UCSD-AML1 (cell line): ENCODE measurements at regions not wholly inside any gene's neighbourhood (a gene's known extent, or its start where the extent isn't known, plus 50 kb on each side); places are given as distances from the start of the nearest gene placed in this dataset.
"Not testable (repeated sequence)": the region's sequence is repeated elsewhere in the genome, so short reads cannot be mapped to it uniquely, and the experiment has no call there.

Experiments
- DNase-seq: peaks from one replicate; lab custom pipeline; 2025; ENCODE audit not compliant: unreplicated experiment; lab: John Stamatoyannopoulos, UW

DNA sequence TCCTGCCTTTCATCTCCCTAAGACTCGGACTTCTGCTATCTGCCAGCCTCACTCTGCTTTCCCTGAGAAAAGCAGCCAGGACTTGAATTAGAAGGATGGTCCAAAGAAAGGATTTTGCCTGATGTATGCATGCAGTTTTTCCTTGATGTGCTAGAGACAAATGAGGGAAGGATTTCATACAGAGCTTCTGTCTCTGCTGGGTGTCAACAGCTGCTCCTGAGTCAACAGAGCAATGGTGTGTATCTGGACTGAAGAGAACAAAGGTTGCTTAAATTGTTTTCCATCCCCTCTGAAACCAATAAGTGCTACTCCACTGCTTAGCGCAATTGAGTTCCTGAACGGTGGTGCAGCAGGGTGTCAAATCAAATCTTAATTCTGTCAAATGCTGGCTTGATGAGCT lies 680.6 kb upstream of the C16orf82 start:
- no peak for DNase-seq

DNA sequence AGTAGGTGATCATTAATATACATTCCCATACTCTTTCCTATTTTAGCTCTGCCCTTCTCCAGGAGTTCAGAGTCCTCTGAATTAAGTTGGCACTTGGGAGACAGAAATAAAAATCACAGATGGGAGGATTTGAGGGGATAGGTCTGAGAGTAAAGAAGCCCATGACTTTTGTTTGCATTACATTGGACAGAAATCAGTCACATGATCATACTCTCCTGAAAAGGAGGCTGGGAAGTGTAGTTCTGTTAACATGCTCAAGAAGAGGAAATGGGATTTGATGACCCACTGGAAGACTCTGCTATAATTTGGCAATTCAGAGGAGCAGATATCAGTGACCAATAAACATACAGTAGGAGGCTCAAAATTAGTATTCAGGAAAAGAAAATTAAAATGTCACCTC lies 674.9 kb upstream of the C16orf82 start:
- DNase-seq, result no peak

DNA sequence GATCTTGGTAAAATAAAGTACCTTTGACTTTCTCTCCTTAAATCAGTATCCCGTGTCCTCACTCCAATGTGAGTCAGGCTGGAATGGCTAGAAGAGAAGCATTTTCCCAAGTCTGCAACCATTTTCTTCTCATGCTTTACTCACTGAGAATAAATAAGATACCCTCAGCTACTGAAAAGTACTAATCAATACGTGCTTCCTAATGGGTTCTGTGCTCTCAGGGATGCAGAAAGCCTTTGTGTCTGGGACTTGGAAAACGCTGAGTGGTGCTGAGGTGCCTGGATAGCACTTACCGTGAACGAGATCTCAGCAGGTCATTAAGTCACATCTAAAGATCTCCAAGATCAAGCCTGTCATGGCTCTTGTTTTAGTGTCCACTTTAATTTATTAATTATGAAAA lies 672.3 kb upstream of the C16orf82 start:
- no peak for DNase-seq

DNA sequence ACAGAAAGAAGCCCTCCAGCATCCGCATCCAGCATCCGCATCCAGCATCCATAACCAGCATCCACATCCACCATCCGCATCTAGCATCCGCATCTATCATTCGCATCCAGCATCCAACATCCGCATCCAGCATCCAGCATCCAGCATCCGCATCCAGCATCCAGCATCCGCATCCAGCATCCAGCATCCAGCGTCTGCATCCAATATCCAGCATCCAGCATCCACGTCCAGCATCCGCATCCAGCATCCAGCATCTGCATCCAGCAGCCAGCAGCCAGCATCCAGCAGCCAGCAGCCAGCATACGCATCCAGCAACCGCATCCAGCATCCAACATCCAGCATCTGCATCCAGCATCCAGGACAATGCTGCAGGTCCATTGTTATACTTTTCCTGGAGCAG lies 671.0 kb upstream of the C16orf82 start:
- DNase-seq, result no peak

DNA sequence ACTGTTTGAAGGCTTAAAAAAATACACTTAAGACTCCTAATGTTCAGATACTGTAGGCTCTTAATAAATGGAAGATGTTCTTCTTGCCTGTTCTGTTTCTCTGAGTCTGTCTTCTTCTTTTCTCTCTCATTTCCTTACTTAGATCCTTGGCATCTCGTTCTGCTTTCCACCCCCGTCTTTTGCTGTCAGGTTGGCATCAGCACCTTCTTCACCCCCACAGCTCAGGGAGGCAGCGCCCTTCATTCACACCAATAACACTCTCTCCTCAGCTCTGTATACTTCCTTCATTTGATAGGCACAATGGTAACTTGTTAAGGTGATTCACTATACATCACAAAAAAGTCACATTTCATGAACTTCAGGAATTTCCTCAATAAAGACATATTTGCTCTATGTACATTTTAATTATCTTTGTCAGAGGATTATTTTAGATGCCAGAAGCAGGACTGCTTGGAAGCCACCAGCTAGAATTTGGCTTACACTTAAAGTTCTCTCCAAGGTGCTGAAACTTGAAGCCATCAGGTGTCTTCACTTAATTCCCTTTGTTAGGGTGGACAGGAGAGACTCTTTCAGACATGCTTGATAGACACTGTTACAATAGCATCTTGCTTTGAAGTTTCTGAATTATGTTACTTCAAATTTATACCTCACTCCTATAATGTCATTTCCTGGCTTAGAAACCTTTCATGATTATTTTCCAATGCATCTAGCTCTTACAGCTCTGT lies 670.1 kb upstream of the C16orf82 start:
- DNase-seq, result no peak

DNA sequence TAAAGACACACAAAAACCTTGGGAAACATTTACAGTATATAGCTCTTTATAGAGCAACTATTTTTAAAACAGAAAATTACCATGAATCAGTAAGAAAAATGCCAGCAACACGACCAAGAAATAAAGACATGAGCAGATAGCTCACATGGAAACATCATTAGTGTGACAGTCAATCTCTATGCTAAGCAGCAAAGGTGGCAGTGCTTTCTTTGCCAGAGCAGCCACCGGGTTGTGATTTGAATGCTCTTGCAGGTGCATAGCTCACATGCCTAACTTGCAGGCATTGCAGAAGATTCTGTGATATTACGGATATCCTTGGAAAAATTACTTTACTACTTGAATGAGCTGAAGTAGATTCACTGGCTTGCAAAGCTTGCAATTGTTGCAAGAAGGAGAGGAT lies 652.9 kb upstream of the C16orf82 start:
- no peak for DNase-seq

DNA sequence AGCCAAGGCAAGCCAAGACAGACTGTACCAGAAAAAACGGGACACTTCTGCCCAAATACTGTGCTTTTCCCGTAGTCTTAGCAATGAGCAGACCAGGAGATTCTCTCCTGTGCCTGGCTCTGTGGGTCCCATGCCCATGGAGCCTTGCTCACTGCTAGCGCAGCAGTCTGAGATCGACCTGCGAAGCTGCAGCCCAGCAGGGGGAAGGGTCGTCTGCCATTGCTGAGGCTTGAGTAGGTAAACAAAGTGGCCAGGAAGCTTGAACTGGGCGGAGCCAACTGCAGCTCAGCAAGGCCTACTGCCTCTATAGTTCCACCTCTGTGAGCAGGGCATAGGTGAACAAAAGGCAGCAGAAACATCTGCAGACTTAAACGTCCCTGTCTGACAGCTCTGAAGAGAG lies 647.3 kb upstream of the C16orf82 start:
- not testable (repeated sequence) for DNase-seq

DNA sequence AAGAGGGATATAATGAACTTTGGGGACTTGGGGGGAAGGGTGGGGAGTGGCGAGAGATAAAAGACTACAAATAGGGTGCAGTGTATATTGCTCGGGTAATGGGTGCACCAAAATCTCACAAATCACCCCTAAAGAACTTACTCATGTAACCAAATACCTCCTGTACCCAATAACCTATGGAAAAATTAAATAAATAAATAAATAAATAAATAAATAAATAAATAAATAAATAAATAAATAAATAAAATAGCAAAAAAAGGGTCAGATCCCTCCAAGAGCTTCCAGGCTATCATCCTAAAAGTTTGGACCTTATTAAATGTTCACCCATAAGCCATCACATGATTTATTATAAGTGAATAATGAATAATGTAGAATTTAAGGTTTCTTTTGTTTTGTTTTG lies 636.1 kb upstream of the C16orf82 start:
- DNase-seq, result no peak

DNA sequence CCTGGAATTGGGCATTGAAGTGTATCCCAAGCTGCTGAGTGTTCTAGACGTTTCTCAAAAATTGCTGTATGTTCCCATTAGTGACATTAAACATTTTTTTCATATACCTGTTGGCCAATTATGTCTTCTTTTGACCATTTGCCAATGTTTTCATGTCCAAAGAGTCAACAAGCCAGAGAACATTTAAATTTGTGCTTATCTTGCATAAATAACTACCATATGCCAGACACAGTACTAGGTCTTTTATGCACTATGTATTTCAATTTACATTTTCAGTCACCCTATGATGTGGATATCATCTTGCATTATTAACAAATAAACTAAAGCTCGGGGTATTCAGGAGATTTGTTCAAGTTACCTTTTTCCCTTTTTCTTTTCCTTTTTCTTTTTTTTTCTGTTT lies 632.9 kb upstream of the C16orf82 start:
- no peak for DNase-seq

DNA sequence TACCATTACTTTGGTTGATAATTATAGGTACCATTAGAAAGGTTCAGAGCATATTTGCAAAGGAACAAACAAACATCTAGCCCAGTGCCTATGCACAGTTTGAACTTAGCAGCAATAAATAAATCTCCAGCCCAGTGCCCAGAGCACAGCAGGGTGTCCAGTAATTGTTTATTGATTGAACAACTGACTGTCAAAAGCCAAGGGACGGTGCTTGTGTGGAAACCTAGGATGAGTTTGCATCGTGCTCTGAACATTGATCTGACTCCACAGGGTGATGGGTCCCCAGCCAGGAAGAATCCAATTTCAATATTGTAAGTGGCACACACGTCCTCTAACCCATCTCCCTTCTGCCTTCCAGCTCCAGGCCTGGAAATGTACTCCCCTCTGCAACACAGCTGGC lies 625.5 kb upstream of the C16orf82 start:
- no peak for DNase-seq

DNA sequence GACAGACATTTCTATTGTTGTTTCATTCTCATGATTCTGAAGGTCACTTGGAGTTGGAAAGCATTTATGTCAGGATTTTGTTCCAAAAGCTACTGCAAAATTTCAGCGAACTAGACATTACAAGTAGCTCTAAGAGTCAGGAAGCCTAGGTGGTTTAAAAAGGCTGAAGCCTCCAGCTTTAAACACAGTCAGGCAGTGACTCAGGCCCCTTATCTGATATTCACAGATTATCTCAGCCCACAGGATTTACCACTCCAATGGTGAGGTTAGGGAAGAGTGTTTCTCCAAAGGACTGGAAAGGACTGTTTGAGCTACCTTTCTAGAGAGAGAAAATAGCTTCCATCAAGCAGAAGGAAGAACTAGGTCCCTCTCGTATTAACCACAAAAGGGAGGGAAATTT lies 624.4 kb upstream of the C16orf82 start:
- DNase-seq, result no peak

DNA sequence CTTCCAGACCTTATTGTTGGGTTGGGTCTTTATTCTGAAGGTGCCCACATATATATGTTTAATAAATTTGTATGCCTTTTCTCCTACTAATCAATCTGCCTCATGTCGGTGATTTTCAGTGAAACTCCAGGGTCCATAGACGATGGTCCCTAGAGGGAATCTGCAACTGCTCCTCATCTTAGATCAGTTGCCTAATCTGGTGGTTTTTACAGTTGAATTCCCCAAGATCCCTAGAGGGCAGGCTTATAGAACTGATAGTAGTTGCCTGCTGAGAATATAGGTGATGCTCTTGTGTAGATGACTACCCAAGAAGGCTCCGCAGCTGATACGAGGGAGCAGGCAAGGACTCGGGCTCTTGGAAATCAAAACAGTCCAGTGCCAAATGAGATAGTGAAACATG lies 619.2 kb upstream of the C16orf82 start:
- DNase-seq, result no peak

DNA sequence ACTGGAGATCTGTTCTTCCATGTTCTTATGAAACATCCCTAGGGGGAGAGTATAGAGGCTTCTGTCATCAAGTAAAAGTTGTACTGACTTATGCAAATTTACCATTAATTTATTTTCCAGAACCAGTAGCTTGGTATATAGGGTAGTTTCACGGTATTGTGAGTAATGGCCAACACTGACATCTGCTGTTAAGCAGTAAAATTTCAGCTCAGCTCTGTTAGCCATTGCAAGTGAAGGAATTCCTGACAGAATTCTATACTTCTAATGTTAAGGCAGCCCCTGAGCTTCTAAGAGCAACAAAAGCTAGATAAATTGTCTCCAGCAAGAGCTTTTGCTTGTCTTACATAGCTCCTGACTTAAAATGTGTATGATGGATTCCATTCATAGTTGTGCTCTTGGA lies 613.5 kb upstream of the C16orf82 start:
- DNase-seq, result no peak

DNA sequence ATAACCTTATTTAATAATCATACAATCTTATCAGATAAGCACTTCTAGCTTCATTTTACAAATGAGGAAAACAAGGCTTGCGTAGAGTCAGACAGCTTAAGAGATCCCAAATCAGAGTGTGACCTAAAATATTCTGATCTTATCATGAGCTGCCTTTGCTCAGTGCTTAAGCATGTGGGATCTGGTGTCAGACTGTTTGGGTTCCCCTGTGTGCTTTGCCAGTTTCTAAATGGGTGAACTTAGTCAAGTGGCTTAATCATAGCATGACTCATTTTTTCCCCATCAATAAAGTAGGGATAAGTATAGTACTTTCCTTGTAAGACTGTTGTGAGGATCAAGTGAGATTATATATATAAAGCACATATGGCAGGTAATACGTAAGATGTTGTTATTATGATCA lies 612.6 kb upstream of the C16orf82 start:
- DNase-seq, result no peak

DNA sequence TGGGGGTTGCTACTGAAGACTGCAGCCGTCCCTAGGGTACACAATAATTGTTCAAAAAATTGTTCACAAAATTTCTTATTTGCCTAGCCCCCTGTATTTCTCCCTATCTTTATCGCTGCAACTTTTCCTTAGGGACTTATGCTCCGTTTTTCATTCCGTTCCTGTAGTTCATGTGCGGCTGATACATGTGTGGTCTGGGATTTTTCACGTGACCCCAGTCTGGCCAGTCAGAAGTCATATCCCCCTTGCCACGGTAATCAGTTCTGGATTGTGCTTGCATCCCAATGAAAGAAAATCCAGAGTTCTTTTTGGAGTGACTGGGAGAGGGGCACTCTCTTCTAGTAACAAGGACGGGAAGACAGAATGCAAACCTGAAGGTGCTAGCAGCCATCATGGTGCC lies 610.7 kb upstream of the C16orf82 start:
- DNase-seq, result no peak

DNA sequence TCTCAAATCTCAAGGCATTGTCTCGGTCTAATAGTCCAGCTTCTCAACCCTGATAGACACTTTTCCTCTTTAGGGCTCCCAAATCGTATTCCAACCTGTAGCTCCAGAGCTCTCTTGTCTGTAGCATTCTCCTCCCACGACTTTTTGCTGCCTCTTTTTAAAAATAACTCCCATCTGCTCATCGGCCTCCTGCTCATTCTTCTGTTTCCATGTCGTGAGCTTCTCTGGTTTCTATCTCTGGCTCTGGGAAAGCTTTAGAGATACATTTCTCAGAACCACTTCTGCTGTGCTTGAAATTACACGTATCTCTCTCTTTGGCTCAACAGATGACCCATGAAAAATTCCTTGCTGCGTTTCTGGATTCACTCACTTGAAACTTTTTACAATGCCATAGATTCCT lies 609.6 kb upstream of the C16orf82 start:
- no peak for DNase-seq

DNA sequence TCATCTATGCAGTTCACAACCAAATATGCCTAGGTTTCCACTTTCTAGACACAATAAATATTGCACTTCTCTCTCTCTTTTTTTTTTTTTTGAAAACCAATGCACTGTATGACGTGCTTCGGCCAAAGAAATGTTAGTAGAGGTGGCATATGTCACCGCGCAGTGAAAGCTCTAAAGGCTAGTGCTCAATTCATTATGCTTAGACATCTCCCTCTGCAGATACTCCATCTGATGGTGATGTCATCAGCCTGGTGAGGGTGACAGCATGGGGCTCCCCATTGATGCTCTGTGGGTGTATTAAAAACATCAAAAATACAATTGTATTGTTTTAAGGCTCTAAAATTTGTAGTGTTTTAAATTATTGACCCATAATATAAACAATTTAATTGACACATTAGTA lies 608.8 kb upstream of the C16orf82 start:
- no peak for DNase-seq

DNA sequence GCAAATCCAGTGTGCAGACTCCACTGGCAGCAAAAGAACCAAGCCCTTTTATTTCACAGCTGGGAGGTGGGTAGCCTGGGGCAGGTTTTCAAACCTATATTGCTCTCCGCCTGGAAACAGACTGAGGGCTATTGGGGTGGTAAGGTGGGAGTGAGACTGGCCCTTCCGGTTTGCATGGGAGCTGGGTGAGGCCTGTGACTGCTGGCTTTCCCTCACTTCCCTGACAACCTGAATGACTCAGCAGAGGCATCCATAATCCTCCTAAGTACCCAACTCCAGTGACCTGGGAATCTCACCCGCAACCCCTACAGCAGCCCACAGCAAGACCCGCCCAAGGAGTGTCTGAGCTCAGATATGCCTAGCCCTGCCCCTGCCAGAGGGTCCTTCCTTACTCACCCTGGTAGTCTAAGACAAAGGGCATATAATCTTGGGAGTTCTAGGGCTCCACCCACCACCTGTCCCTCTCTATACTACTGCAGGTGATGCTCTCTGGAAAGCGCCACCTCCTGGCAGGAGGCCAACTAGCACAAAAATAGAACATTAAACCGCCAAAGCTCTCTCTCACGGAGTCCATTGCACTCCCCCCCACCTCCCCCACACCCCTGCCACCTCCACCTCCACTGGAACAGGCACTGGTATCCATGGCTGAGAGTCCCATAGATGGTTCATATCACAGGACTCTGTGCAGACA lies 602.0 kb upstream of the C16orf82 start:
- DNase-seq, result no peak

DNA sequence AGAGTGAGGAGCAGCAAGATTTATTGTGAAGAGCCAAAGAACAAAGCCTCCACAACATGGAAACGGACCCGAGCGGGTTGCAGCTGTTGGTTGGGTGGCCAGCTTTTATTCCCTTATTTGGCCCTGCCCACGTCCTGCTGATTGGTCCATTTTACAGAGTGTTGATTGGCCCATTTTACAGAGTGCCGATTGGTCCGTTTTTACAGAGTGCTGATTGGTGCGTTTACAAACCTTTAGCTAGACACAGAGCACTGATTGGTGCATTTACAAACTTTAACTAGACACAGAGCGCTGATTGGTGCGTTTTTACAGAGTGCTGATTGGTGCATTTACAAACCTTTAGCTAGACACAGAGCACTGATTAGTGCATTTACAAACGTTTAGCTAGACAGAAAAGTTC lies 592.3 kb upstream of the C16orf82 start:
- DNase-seq, result not testable (repeated sequence)

DNA sequence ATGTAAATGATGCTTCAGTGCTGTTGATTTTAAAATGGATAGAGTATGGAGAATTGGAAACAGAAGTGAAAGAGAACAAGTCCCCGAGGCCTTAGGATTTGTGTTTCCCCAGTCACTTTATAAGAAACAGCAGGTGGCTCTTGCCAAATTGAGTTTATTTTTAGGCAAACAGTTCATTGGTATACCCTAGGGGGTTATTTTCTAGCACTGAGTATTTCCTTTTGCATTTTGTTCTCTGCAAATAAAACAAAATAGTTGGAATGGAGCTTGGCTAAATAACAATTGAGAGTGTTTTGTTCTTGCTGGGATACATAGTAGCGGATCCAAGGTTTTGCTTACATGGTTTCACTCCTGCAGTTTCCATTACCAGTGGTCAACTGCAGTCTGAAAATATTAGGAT lies 591.1 kb upstream of the C16orf82 start:
- no peak for DNase-seq

DNA sequence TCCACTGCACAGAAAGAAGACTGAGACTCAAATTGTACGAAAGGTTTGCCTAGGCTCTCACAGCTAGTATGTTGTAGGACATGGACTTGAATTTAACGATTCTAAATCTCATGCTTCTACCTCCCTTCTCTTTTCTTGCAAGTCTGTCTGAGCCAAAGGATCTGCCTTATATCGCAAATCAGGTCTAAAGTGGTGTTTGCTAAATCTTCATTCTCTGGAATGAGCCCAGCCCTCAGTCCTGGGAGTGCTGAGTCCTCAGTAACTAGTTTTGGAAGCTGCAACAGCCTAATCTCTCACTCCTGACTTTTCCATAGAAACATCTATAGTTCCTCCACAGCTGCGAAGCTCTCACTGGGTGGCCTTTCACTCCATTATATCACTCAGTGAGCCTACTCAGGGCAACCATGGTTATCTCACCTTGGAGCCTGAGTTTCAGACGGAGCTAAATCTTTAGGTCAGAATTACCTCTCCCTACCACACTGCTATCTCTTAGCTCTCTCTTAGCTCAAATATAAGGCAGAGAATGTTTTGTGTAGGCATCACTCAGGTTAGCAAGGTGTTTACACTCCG lies 575.5 kb upstream of the C16orf82 start:
- no peak for DNase-seq

DNA sequence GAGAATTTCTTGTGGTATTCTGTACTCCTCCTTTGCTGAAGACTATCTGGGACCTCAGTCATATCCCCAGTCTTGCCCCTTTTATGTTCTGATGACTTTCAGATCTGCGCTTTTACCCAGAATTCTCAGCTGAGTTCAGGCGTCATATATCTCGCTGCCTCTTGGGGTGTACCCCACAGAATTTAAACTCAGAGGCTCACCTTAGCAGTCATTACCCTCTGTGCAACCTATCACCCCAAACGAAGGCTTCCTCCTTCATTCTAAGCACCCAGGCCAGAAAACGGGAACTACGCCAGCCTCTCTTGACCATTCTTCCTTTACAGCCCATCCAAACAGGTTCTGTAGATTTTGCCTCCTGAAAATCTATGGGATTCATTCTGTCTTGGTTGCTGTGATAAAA lies 574.8 kb upstream of the C16orf82 start:
- DNase-seq, result no peak

DNA sequence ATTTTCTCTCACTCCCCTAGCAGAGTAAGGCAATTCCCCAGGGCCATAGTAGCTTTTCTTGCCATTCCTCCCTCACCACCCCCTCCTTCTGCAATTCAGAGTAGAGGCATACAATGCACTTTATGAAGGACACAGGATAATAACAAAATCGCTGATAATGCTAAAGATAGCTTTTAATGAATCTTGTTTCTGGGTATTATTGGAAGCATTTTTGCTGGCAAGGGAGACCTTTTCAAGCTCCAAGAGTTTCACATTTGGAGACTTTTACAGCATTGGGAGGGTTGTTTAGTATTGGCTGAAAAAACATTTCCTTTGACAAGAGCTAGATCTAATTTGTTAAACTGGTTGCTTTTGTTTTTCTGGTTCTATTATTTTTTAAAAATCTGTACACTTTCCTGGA lies 573.0 kb upstream of the C16orf82 start:
- DNase-seq, result no peak
